HFF-Myc (cell line): ENCODE measurements at regions not wholly inside any gene's neighbourhood (a gene's known extent, or its start where the extent isn't known, plus 50 kb on each side); places are given as distances from the start of the nearest gene placed in this dataset.

ENCODE experiments used
- DNase-seq: peaks from one replicate; pipeline ENCODE4 v3.0.0-alpha.2; 2011; ENCODE audit warnings: low read depth; ENCODE audit errors: extremely low read depth
- H3K4me3 ChIP-seq: replicated peaks from 2 replicates; pipeline ENCODE4 v1.5.1; 2011; ENCODE audit warnings: low read depth, mild to moderate bottlenecking, control low read depth, low read length
- TF ChIP-seq, protein P1 (sequence below): IDR thresholded peaks from 2 replicates; pipeline ENCODE4 v1.5.1; 2012; ENCODE audit warnings: mild to moderate bottlenecking, low read depth, low read length, control low read depth; ENCODE audit errors: missing control alignments

DNA sequence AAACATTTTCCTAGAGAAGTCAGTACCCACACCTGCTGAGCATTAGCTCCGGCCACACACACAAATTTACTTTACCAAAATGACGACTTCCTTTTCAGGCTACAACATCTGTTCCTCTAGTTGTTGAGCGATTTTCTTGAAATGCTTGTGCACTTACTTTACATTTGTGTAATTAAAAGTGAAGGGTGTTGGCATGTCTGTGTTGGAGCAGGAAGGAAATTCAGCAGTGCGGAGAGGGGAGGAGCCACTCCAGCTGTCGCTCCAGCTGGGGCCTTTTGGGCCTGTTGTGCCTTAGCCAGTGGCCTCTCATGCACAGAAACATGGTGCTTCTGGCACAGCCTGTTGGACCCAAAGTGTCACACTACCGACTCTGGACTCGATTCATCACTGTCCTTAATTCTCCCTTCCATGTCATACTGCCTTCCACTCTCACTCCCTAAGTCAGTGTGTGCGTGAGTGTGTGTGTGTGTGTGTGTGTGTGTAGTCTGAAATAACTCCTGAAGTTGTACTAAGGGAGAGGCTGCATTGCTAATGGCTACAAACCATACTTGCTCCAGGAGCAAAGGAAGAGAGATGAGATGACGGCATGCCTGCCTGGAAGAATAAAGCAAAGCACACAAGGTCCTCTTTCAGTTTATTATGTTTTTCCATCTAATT is 191.8 kb upstream of the ARG1 start:
- no peak overlapping the region for H3K4me3 ChIP-seq
- TF ChIP-seq, protein P1, sequence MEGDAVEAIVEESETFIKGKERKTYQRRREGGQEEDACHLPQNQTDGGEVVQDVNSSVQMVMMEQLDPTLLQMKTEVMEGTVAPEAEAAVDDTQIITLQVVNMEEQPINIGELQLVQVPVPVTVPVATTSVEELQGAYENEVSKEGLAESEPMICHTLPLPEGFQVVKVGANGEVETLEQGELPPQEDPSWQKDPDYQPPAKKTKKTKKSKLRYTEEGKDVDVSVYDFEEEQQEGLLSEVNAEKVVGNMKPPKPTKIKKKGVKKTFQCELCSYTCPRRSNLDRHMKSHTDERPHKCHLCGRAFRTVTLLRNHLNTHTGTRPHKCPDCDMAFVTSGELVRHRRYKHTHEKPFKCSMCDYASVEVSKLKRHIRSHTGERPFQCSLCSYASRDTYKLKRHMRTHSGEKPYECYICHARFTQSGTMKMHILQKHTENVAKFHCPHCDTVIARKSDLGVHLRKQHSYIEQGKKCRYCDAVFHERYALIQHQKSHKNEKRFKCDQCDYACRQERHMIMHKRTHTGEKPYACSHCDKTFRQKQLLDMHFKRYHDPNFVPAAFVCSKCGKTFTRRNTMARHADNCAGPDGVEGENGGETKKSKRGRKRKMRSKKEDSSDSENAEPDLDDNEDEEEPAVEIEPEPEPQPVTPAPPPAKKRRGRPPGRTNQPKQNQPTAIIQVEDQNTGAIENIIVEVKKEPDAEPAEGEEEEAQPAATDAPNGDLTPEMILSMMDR = no peak
- peak; percentile 49 for DNase-seq

DNA sequence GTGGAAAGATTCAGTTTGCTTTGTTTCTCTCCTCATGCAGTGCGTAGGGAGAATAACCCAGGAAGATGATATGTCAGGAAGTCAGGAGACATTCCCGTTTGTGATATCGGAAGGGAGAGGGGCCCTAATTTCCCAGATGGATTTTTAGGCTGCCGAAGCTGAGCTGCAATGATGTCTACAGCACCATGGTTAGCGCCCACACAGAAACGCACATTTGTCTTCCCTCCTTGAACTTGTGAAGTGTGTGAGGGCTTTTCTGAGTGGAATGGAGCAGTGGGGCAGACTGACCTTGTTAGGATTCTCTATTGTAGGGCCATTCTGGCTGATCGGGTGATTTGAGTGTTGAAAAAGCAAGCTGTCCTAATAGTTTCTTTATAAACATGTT is 191.3 kb upstream of the ARG1 start:
- TF ChIP-seq, protein P1 = no peak
- no peak overlapping the region for H3K4me3 ChIP-seq
- DNase-seq = no peak

DNA sequence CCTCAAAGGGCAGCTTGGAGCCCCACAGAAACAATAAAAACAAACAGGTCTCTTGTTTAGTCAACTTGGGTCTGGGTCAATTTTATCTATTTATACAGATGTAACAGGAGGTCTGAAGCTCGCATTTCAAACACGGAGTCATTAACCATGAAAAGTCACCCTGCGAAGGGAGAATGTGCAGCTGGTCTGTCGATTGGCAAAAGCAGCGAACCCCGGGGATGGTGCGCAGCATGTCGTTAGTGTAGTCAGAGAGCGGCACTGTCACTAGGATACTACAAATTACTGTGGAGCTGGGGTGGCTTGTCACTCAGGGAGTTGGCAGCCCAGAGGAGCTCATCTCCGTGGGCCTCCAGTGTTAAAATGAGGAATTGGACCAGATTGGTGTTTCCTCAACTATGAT is 190.4 kb upstream of the ARG1 start:
- DNase-seq = no peak
- TF ChIP-seq, protein P1 = no peak
- H3K4me3 ChIP-seq = no peak overlapping the region

DNA sequence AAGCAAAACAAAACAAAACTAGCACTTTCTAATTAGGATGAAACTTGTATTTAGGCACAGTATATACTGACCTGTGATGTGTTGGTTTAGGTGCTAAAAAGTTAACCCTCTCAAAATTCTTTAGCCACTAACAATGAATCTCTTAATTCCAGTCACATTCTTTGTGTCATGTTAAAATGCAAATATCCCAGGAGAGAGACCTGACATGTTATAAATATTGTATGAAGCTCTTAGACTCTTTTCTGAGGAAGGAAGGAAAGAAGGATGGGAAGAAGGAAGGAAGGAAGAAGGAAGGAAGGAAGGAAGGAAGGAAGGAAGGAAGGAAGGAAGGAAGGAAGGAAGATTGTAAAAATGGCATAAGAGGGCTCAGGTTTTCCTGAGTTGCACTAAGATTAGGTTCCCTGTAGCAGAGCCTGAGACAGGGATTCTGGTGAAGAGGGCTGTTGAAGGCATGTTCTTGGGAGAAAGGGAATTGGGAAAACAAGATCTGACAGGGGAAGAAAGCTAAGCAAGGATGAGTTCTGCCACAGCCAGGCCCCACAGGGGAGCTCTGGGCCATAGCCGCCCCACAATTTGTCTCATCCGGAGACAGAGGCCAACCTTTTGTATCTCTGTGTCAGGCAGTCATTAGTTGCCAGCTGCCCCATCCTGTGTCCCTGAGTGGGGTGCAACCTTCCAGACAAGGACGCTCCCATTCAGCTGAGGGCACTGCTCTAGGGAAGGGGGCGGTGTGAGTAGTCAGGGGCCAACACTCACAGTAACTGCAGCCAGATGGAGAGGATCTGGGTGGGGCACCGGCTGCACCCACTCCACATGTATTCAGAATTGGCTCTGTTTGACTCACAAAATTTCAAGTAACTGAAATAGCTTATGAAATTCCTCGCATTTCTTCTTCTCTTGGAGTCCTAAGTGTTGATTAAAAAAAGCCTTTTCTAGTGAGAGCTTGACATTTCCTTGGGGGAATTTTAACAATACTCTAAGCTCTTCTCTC is 189.3 kb upstream of the ARG1 start:
- TF ChIP-seq, protein P1 = no peak
- DNase-seq = no peak
- no peak overlapping the region for H3K4me3 ChIP-seq

DNA sequence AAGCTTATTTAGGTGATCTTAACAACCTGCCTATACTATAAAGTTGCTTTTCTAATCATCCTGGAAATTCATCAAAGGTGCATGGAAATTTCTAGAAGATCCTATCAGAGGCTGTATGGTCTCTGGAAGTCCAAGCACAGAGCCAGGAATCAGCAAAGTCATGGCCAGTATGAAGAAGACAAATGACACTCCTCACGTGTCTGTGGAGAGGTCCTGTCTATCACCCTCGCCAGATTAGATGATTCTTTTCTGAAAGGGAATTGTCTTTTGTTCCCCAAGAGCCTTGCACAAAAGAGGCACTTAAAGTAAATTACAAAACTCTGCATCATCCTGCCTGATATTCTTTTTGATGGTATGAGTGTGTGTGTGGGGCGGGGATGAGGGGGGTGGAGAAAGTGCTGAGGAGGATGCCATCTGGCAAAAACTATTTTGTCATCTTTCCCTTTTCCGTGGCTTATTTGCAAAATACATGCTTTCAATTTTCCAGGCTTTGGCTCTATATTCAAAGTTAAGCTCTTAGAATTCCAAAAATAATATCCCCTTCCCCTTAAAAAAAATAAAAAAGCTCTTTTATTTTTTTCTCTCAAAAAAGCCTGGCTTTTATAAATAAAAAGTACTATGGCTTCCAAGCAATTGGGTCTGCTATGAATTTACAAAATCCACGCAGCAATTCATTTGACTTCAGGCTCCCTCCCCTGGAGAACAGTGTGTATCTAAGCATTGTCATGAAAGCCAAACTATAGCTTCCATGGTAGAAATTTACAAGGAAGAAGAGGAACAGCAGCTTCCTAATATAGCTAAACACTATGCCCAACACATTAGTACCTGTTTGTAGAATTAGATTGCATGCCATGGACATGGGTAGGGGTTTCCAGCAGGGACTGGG is 185.2 kb upstream of the ARG1 start:
- H3K4me3 ChIP-seq = no peak overlapping the region
- TF ChIP-seq, protein P1 = no peak
- no peak for DNase-seq

DNA sequence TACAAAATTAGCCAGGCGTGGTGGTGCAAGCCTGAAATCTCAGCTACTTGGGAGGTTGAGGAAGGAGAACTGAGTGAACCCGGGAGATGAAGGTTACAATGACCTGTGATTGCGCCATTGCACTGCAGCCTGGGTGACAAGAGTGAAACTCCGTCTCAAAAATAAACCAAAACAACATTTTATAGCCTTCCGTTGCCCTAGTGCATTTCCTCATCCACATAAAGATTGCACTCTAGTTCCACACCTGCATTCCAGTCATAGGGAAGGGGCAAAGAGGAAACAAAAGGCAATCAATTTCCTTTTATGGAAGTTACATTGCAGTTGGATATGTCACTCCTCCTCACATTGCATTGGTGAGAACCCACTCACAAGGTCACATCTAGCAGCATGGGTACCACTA is 182.7 kb upstream of the ARG1 start:
- no peak for DNase-seq
- TF ChIP-seq, protein P1 = no peak

More for the DNA sequence above, 182.7 kb upstream of the ARG1 start:
- no peak overlapping the region for H3K4me3 ChIP-seq
